ENCODE measurements at regions not wholly inside any gene's neighbourhood (a gene's known extent, or its start where the extent isn't known, plus 50 kb on each side); places are given as distances from the start of the nearest gene placed in this dataset.
"Not testable (repeated sequence)": the region's sequence is repeated elsewhere in the genome, so short reads cannot be mapped to it uniquely, and the experiment has no call there.

DNA sequence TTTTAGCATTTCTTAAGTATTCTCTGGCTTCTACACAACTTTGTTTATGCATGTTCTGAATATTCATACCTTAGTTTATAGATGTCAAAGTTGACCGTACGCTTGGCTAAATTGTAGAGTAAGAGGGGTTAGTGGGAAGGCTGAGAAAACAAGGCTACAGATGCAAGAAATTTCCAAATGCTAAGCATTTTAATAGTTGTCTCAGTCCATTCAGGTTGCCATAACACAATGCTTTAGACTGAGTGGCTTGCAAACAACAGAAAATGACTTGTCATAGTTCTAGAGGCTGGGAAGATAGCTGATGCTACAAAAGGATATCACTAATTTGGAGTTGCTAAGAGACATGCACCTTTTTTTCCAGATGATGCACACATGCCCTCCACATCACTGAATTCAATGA lies 53.0 kb upstream of the C1QTNF3 start:
- FAIRE-seq; DNase-seq (ENCODE audit: insufficient read length, low spot score): not testable (repeated sequence)

- DNase-seq (ENCODE audit: insufficient read length, low spot score), result not testable (repeated sequence)
Observed at GRCh38 chr5:34099891-34100290, 56.9 kb upstream of the C1QTNF3 start.

GRCh38 chr5:34101567-34101966 lies 58.6 kb upstream of the C1QTNF3 start:
- DNase-seq (ENCODE audit: insufficient read length, low spot score); FAIRE-seq: not testable (repeated sequence)

More at GRCh38 chr5:34099891-34100290, 56.9 kb upstream of the C1QTNF3 start:
- FAIRE-seq, result peak; percentile 5

GRCh38 chr5:34108897-34109296 lies 65.9 kb upstream of the C1QTNF3 start:
- FAIRE-seq; DNase-seq (ENCODE audit: insufficient read length, low spot score): not testable (repeated sequence)

DNA sequence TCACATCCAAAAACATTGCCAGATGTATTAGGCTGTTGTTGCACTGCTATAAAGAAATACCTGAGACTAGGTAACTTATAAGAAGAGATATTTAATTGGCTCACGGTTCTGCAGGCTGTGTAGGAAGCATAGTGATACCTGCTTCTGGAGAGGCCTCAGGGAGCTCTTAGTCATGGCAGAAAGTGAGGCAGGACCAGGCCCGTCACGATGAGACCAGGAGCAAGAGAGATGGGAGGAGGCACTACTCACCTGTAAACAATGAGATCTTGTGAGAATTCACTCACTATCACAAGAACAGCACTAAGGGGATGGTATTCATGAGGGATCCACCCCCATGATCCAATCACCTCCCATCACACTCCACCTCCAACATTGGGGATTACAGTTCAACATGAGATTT lies 81.3 kb upstream of the C1QTNF3 start:
- FAIRE-seq; DNase-seq (ENCODE audit: insufficient read length, low spot score): not testable (repeated sequence)

GRCh38 chr5:34125354-34125753 lies 82.3 kb upstream of the C1QTNF3 start:
- FAIRE-seq, result not testable (repeated sequence)

GRCh38 chr5:34126741-34127140 lies 83.7 kb upstream of the C1QTNF3 start:
- not testable (repeated sequence) for DNase-seq (ENCODE audit: insufficient read length, low spot score); FAIRE-seq

More at GRCh38 chr5:34125354-34125753, 82.3 kb upstream of the C1QTNF3 start:
- DNase-seq (ENCODE audit: insufficient read length, low spot score), result not testable (repeated sequence)

DNA sequence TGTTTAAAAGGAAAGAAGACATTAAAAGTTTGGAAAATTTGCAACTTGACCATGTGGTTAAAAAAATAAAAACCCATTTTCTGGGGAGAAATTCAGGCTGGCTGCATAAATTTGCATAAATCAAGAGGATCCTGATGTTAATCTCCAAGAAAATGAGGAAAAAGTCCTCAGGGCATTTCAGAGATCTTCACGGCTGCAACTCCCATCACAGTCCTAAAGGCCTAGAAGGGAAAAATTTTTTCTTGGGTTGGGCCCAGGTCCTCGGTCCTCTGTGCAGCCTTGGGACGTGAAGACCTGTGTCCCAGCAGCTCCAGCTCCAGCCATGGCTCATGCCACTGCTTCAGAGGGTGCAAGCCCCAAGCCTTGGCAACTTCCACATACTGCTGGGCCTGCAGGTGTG lies 84.8 kb upstream of the C1QTNF3 start:
- not testable (repeated sequence) for DNase-seq (ENCODE audit: insufficient read length, low spot score); FAIRE-seq

DNA sequence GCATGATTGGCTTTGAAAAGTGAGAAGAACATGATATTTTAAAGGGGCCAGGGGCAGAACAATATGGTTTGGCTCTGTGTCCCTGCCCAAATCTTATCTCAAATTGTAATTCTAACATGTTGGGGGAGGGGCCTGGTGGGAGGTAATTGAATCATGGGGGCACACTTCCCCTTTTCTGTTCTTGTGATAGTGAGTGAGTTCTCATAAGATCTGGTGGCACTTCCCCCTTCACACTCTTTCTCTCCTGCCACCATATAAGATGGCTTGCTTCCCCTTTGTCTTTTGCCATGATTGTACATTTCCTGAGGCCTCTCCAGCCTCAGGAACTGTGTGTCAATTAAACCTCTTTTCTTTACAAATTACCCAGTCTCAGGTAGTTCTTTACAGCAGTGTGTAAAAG lies 85.9 kb upstream of the C1QTNF3 start:
- not testable (repeated sequence) for FAIRE-seq; DNase-seq (ENCODE audit: insufficient read length, low spot score)
- TF ChIP-seq SPI1 (IDR thresholded peaks at IDR 0.05; ENCODE audit: low read depth, low read length), result peak; percentile 62

DNA sequence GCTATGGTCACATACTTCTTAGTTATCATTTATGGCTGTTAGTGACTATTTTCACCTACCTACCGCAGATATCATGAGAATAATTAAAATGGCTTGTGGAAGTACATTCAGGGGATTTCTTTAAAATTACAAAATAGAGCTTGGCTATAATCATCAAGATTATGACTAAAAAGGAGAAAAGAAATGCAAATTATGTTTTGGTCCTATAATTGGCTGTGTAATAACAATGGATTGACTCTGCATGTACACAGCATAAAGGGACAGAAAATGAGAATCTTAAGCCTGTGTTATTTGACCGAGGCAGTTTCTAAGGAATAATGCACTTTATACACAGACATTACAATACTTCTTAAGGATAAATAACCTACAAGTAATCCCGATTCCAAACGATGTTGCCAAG lies 112.0 kb upstream of the C1QTNF3 start:
- FAIRE-seq; DNase-seq (ENCODE audit: insufficient read length, low spot score): not testable (repeated sequence)

- FAIRE-seq; DNase-seq (ENCODE audit: insufficient read length, low spot score): not testable (repeated sequence)
Observed at GRCh38 chr5:34156703-34157414, 113.8 kb upstream of the C1QTNF3 start.

DNA sequence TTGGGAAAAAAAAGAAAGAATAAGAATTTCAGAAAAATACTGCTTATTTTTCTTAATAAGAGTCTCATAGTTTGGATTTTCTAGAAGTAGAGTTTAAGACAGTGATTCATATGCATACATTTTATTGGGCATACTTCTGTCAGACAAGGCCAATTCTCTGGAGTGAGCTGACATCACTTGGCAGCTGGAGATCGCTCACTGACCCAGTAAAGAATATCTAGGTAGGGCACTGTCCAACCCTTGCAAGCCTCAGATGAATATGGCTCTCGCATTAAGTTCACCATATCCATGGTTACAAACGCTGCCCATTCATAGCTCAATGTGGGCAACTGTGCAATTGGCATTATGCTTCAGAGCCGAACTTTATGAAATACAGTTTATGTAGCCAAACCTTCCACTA lies 117.9 kb upstream of the C1QTNF3 start:
- DNase-seq (ENCODE audit: insufficient read length, low spot score); FAIRE-seq: not testable (repeated sequence)

DNA sequence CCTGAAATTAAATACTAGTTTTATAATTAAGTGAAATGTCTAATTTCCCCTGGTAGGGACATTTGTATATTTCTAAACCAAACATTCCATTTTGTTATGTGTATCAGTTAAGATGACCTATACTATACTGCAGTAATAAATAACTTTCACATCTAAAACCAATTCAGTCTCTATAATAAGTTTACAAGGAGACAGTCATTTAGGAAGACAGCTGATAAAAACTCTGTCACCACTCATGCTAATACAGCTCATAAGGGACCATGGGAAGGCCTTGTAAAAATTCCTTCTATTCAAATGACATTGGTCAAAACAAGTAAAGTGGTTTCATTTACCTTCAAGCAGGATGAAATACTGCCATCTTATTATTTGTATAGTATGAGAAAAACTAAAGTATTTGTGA lies 128.4 kb upstream of the C1QTNF3 start:
- DNase-seq (ENCODE audit: insufficient read length, low spot score); FAIRE-seq: not testable (repeated sequence)

DNA sequence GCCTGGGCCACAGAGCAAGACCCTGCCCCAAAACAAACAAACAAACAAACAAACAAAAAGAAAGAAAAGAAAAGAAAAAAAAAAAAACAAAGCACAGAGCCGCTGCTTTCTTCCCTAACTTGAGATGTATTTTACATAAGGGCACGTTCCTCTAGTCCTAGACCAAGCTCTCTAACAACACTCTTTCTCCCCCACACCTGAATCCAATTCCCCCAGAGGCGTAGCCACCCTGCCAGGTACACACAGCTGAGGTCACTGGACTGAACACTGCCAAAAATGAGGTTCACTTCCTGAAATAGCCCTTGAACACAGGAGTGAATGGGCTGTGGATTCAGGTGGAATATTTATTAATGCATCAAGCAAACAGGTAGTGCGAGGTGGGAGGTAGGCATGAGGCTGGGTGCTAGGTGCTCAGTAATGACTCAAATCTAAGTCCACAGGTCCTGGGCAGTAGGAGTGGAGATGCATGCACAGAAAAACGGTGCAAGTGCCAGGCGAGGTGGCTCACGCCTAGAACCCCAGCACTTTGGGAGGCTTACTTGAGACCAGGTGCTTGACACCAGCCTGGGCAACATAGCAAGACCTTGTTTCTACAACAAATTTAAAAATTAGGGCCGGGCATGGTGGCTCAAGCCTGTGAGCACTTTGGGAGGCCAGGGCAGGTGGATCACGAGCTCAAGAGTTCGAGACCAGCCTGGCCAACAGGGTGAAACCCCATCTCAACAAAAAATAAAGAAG lies 136.6 kb upstream of the C1QTNF3 start:
- not testable (repeated sequence) for FAIRE-seq

GRCh38 chr5:34180225-34180624 lies 137.2 kb upstream of the C1QTNF3 start:
- FAIRE-seq; DNase-seq (ENCODE audit: insufficient read length, low spot score): not testable (repeated sequence)

More for the DNA sequence above, 136.6 kb upstream of the C1QTNF3 start:
- not testable (repeated sequence) for DNase-seq (ENCODE audit: insufficient read length, low spot score)

DNA sequence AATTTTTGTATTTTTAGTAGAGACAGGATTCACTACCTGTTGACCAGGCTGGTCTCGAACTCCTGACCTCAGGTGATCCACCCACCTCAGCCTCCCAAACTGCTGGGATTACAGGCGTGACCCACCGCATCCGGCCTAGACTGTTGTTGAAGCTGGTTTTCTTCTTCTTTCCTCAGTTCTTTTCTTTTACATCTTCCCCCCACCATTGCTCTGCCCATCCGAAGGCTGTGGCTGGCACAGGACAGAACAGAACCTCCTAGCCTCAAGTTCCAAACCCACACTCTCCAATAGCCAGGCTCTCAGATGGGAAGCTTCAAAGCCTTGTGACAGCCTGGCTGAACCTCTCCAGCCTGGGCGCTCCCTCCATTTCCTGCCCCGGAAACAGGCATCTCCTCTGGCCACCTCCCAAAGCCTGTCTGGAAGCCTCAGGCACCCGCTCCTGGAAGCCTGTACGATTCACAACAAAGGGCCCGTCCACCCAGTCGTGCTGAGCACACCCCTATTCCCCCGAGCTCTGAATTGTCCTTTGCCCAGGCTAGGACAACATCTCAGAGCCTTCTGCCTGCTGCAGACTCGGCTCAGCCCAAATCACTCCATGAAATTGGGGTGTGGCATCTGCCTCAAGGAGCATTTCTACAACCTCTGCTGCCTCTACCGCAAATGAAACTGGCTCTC lies 138.1 kb upstream of the C1QTNF3 start:
- not testable (repeated sequence) for FAIRE-seq; DNase-seq (ENCODE audit: insufficient read length, low spot score)

DNA sequence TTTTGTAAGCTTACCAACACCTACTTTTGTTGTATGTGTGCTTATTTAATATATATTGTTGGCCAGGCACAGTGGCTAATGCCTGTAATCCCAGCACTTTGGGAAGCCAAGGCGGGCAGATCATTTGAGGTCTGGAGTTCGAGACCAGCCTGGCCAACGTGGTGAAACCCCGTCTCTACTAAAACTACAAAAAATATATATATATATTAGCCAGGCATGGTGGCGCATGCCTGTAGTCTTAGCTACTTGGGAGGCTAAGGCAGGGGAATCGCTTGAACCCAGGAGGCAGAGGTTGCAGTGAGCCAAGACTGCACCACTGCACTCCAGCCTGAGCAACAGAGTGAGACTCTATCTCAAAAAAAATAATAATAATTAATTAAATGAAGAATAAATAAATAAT lies 142.0 kb upstream of the C1QTNF3 start:
- not testable (repeated sequence) for DNase-seq (ENCODE audit: insufficient read length, low spot score); FAIRE-seq

DNA sequence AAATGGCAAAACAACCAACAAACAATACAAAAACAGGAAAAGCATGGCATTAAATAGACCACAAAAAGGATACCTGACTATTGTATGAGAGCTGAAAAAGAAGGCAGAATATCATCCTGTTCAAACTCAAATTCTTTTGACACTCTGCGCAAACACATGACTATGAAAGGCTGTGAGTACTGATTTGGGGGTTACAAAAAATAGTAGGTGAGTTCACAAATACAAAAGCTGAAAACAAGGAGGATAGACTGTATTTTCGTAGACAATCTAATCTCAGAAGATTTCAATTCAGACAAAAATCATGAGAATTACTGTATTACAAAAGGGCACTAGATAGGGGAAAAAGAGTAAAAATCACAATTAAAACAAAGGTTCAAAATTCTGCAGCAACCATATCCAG lies 142.6 kb upstream of the C1QTNF3 start:
- FAIRE-seq; DNase-seq (ENCODE audit: insufficient read length, low spot score): not testable (repeated sequence)

DNA sequence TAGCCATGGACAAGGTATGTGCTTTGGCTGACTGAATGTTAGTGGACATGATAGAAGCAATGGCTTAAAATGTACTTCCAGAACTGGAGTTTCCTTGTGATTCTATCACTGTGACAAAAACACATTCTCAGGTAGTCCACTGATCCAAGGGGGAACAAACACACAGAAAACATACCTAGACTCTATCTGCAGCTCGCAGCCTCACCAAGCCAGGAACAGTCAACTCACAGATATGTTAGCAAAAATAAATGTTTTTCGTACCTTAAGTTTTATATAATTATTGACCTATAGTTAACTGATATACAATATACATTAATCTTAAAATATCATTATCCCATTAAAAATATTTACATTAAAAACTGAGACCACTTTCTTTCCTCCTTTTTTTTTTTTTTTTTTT lies 143.1 kb upstream of the C1QTNF3 start:
- FAIRE-seq; DNase-seq (ENCODE audit: insufficient read length, low spot score): not testable (repeated sequence)

GRCh38 chr5:34186865-34187264 lies 143.9 kb upstream of the C1QTNF3 start:
- FAIRE-seq; DNase-seq (ENCODE audit: insufficient read length, low spot score): not testable (repeated sequence)

All from GM12891 (cell line).